Limb (tissue), 2 donors: ENCODE measurements at regions not wholly inside any gene's neighbourhood (a gene's known extent, or its start where the extent isn't known, plus 50 kb on each side); places are given as distances from the start of the nearest gene placed in this dataset.
"Not testable (repeated sequence)": the region's sequence is repeated elsewhere in the genome, so short reads cannot be mapped to it uniquely, and the experiment has no call there.

Source experiments
- DNase-seq, 2 donors: peaks; one replicate each; pipeline ENCODE4 v3.0.0-alpha.2; 2016; ENCODE audit errors: extremely low spot score in 2 of 2

- DNase-seq = no peak
Observed at GRCh38 chr4:147101678-147102077, 156.0 kb upstream of the TTC29 start.

- no peak for DNase-seq
Observed at GRCh38 chr4:147102596-147102995, 156.9 kb upstream of the TTC29 start.

GRCh38 chr4:147103403-147103946, 157.8 kb upstream of the TTC29 start:
- peak in 1 of 2 donors; percentile 53 for DNase-seq

- no peak for DNase-seq
Observed at GRCh38 chr4:147104768-147105167, 159.1 kb upstream of the TTC29 start.

GRCh38 chr4:147108409-147108808, 162.7 kb upstream of the TTC29 start:
- no peak for DNase-seq

- no peak for DNase-seq
Observed at GRCh38 chr4:147109800-147110199, 164.1 kb upstream of the TTC29 start.

GRCh38 chr4:147110473-147111367, 165.1 kb upstream of the TTC29 start:
- peak in 1 of 2 donors; percentile 66 for DNase-seq

- not testable (repeated sequence) for DNase-seq
Observed at GRCh38 chr4:147112196-147112595, 166.5 kb upstream of the TTC29 start.

GRCh38 chr4:147117431-147117830, 171.8 kb upstream of the TTC29 start:
- no peak for DNase-seq

- no peak for DNase-seq
Observed at GRCh38 chr4:147118528-147118927, 172.9 kb upstream of the TTC29 start.

GRCh38 chr4:147122685-147123084, 177.0 kb upstream of the TTC29 start:
- no peak for DNase-seq

GRCh38 chr4:147123146-147123545, 177.5 kb upstream of the TTC29 start:
- no peak for DNase-seq

GRCh38 chr4:147128787-147129186, 183.1 kb upstream of the TTC29 start:
- DNase-seq = no peak

GRCh38 chr4:147129687-147130086, 184.0 kb upstream of the TTC29 start:
- DNase-seq = no peak

- no peak for DNase-seq
Observed at GRCh38 chr4:147134536-147135210, 189.0 kb upstream of the TTC29 start.

GRCh38 chr4:147136310-147136709, 190.6 kb upstream of the TTC29 start:
- DNase-seq = peak; percentile 43 to 45

GRCh38 chr4:147136751-147137150, 191.1 kb upstream of the TTC29 start:
- DNase-seq = no peak

- no peak for DNase-seq
Observed at GRCh38 chr4:147137280-147137679, 191.6 kb upstream of the TTC29 start.

- DNase-seq = no peak
Observed at GRCh38 chr4:147138171-147138570, 192.5 kb upstream of the TTC29 start.

- DNase-seq = no peak
Observed at GRCh38 chr4:147139455-147140198, 194.0 kb upstream of the TTC29 start.

- no peak for DNase-seq
Observed at GRCh38 chr4:147151763-147152162, 206.1 kb upstream of the TTC29 start.
